CD14-positive monocyte (primary cell): ENCODE measurements at regions not wholly inside any gene's neighbourhood (a gene's known extent, or its start where the extent isn't known, plus 50 kb on each side); places are given as distances from the start of the nearest gene placed in this dataset.
A peak's percentile ranks its signal among the peaks of the same experiment; 100 is the strongest.

Experiments
- DNase-seq, 3 donors: peaks; one replicate each; pipeline ENCODE4 v3.0.0-alpha.2; 2011 to 2022
- H2AFZ ChIP-seq: 2 replicates; pipeline ENCODE4 v1.6.0; 2012; ENCODE audit warnings: mild to moderate bottlenecking, low read depth, low read length, inconsistent platforms; ENCODE audit not compliant: insufficient read depth, poor library complexity, severe bottlenecking
- H3K27ac ChIP-seq, 2 donors: 1 replicate in 1 of 2; 2 replicates in 1 of 2; pipeline ENCODE4 v1.5.1; 2012 to 2013; ENCODE audit warnings: low read length in 2 of 2, control low read depth in 1 of 2, inconsistent platforms in 1 of 2, low read depth in 1 of 2, mild to moderate bottlenecking in 1 of 2
- H3K27me3 ChIP-seq, 2 donors: one replicate each; pipeline versions ENCODE4 v1.6.0 to v1.6.1; 2011 to 2013; ENCODE audit warnings: low read length in 2 of 2; ENCODE audit not compliant: control insufficient read depth in 2 of 2, insufficient read depth in 2 of 2
- H3K36me3 ChIP-seq, 2 donors: replicated peaks in 1 of 2; 1 replicate in 1 of 2; 2 replicates in 1 of 2; pipeline versions ENCODE4 v1.5.1 to v1.6.1; 2012 to 2013; ENCODE audit warnings: low read length in 2 of 2, control low read depth in 1 of 2, inconsistent platforms in 1 of 2, mild to moderate bottlenecking in 1 of 2; ENCODE audit not compliant: insufficient read depth in 2 of 2, control insufficient read depth in 1 of 2
- H3K4me1 ChIP-seq, 2 donors: 1 replicate in 1 of 2; 2 replicates in 1 of 2; pipeline versions ENCODE4 v1.5.1 to v1.6.1; 2012 to 2013; ENCODE audit warnings: low read length in 2 of 2, control low read depth in 1 of 2, inconsistent platforms in 1 of 2, mild to moderate bottlenecking in 1 of 2, moderate library complexity in 1 of 2; ENCODE audit not compliant: insufficient read depth in 2 of 2, control insufficient read depth in 1 of 2
- H3K4me2 ChIP-seq: replicated peaks from 2 replicates; pipeline ENCODE3; 2012; ENCODE audit warnings: low read length, moderate library complexity, mild to moderate bottlenecking; ENCODE audit not compliant: poor library complexity, severe bottlenecking; ENCODE audit errors: extremely low read depth
- H3K4me3 ChIP-seq, 3 experiments: fragments of 200-600 bp in 1 of 3; sonication (generic) in 1 of 3; replicated peaks in 1 of 3; 1 replicate in 2 of 3; 2 replicates in 1 of 3; pipeline ENCODE4 v1.5.1; 2011 to 2013; ENCODE audit warnings: low read length in 3 of 3, mild to moderate bottlenecking in 3 of 3, control low read depth in 2 of 3, low read depth in 2 of 3, inconsistent platforms in 1 of 3, moderate library complexity in 1 of 3
- H3K79me2 ChIP-seq: 2 replicates; pipeline ENCODE4 v1.6.0; 2012; ENCODE audit warnings: mild to moderate bottlenecking, control low read depth, inconsistent platforms, low read length, moderate library complexity; ENCODE audit not compliant: insufficient read depth
- H3K9ac ChIP-seq: 2 replicates; pipeline ENCODE4 v1.6.0; 2017; ENCODE audit warnings: low read length, mild to moderate bottlenecking; ENCODE audit not compliant: insufficient read depth, poor library complexity, severe bottlenecking
- H3K9me3 ChIP-seq, 2 donors: replicated peaks in 1 of 2; 1 replicate in 1 of 2; 2 replicates in 1 of 2; pipeline versions ENCODE4 v1.5.1 to v1.6.1; 2012 to 2013; ENCODE audit warnings: low read length in 2 of 2, control low read depth in 1 of 2; ENCODE audit not compliant: control insufficient read depth in 1 of 2, insufficient read depth in 1 of 2
- H4K20me1 ChIP-seq: 2 replicates; pipeline ENCODE4 v1.6.0; 2012; ENCODE audit warnings: mild to moderate bottlenecking, low read length, control low read depth, moderate library complexity; ENCODE audit not compliant: insufficient read depth
- H3K27ac Mint-ChIP-seq, 7 donors: one replicate each; pipeline ENCODE4 v1.8.0; 2020; ENCODE audit warnings: mild to moderate bottlenecking in 7 of 7, mixed read lengths in 7 of 7, moderate library complexity in 6 of 7, inconsistent platforms in 2 of 7
- H3K27me3 Mint-ChIP-seq, 3 donors: one replicate each; pipeline ENCODE4 v1.8.0; 2021 to 2022; ENCODE audit warnings: low read depth in 3 of 3, mild to moderate bottlenecking in 3 of 3, mixed read lengths in 3 of 3, moderate library complexity in 3 of 3, inconsistent platforms in 1 of 3
- H3K36me3 Mint-ChIP-seq, 2 donors: one replicate each; pipeline ENCODE4 v1.8.0; 2020; ENCODE audit warnings: mixed read lengths in 2 of 2, inconsistent platforms in 1 of 2, mild to moderate bottlenecking in 1 of 2
- H3K4me1 Mint-ChIP-seq: one replicate; pipeline ENCODE4 v1.8.0; 2020; ENCODE audit warnings: mild to moderate bottlenecking, mixed read lengths
- H3K4me3 Mint-ChIP-seq, 2 donors: one replicate each; pipeline ENCODE4 v1.8.0; 2020; ENCODE audit warnings: mild to moderate bottlenecking in 2 of 2, mixed read lengths in 2 of 2, moderate library complexity in 1 of 2
- H3K9me3 Mint-ChIP-seq, 7 donors: one replicate each; pipeline ENCODE4 v1.8.0; 2020 to 2022; ENCODE audit warnings: mixed read lengths in 7 of 7, mild to moderate bottlenecking in 6 of 7, moderate library complexity in 6 of 7, inconsistent platforms in 2 of 7
- CTCF ChIP-seq: fragments of 200-600 bp; IDR thresholded peaks from one replicate; pipeline ENCODE4 v1.8.0; 2022; ENCODE audit warnings: antibody characterized with exemption, mild to moderate bottlenecking
- WGBS: methylation state at CpG from one replicate; pipeline ENCODE4 v1.1.5; 2013; ENCODE audit warnings: missing lambda C conversion rate; ENCODE audit not compliant: insufficient coverage; 5-methylcytosine and 5-hydroxymethylcytosine counted together
- intact Hi-C, 2 donors: fragments of 100-400 bp; cut with micrococcal nuclease; formaldehyde crosslinking; loops; one replicate each; pipeline versions ENCODE4 v1.15.0 to v1.15.1; 2023

GRCh38 chrX:109843963-109844751, 111.1 kb upstream of the ACSL4 start:
- no peak overlapping the region for H3K4me3 ChIP-seq
- intact Hi-C loops = loop anchor here in 1 of 2 donors (5.0 to 10.0 kb wide), 2 partner anchors 43 to 109 kb away; partner anchors contain the start of gene ACSL4
- no peaks in the 10 kb centered on the region for H4K20me1 ChIP-seq
- 100% methylated on average over 1 of the region's 1 CpG for WGBS
- Mint-ChIP-seq H3K9me3 (peaks cover 0 to 3% (median 0%) of the 10 kb centered on the region in 7 donors), H3K27ac (peak overlapping the region; percentile 46 to 75 (median 56)), H3K4me1 (peaks cover 52% of the 10 kb centered on the region), H3K36me3 (no peaks in the 10 kb centered on the region), H3K4me3 (no peak overlapping the region), H3K27me3 (peaks cover 0 to 19% (median 0%) of the 10 kb centered on the region in 3 donors)
- peak overlapping the region; percentile 29 to 38 for H3K27ac ChIP-seq
- H3K9ac ChIP-seq = no peak overlapping the region
- no peaks in the 10 kb centered on the region for H3K9me3 ChIP-seq
- no peak overlapping the region for H3K4me2 ChIP-seq
- H3K36me3 ChIP-seq = no peaks in the 10 kb centered on the region
- TF ChIP-seq CTCF = no peak
- peaks cover 0 to 5% of the 10 kb centered on the region in 2 donors for H3K27me3 ChIP-seq
- H2AFZ ChIP-seq = no peak overlapping the region
- peaks cover 67 to 75% of the 10 kb centered on the region in 2 donors for H3K4me1 ChIP-seq
- DNase-seq = peak; percentile 28 to 72 (median 50)
- H3K79me2 ChIP-seq = no peaks in the 10 kb centered on the region

- H3K4me1 ChIP-seq = peaks cover 60 to 68% of the 10 kb centered on the region in 2 donors
- H3K4me3 ChIP-seq = no peak overlapping the region
- no peak overlapping the region for H2AFZ ChIP-seq
- peak overlapping the region in 6 of 7 donors; percentile 46 to 75 (median 57) for H3K27ac Mint-ChIP-seq
- intact Hi-C loops = loop anchor here in 1 of 2 donors (5.0 to 10.0 kb wide), 2 partner anchors 42 to 110 kb away; partner anchors contain the start of gene ACSL4
- peaks cover 0 to 21% (median 0%) of the 10 kb centered on the region in 3 donors for H3K27me3 Mint-ChIP-seq
- peaks cover 0 to 3% (median 0%) of the 10 kb centered on the region in 7 donors for H3K9me3 Mint-ChIP-seq
- peaks cover 54% of the 10 kb centered on the region for H3K4me1 Mint-ChIP-seq
- H4K20me1 ChIP-seq = no peaks in the 10 kb centered on the region
- no peak for TF ChIP-seq CTCF
- no peaks in the 10 kb centered on the region for H3K9me3 ChIP-seq
- H3K9ac ChIP-seq = no peak overlapping the region
- H3K4me3 Mint-ChIP-seq = no peak overlapping the region
- no peaks in the 10 kb centered on the region for H3K36me3 Mint-ChIP-seq
- peaks cover 0 to 7% of the 10 kb centered on the region in 2 donors for H3K27me3 ChIP-seq
- H3K27ac ChIP-seq = peak overlapping the region in 1 of 2 donors; percentile 29
- peak in 1 of 3 donors; percentile 8 for DNase-seq
- WGBS = 80% methylated on average over 1 of the region's 4 CpGs
- no peak overlapping the region for H3K4me2 ChIP-seq
- H3K36me3 ChIP-seq = no peaks in the 10 kb centered on the region
- no peaks in the 10 kb centered on the region for H3K79me2 ChIP-seq
Observed at GRCh38 chrX:109844986-109845385, 111.9 kb upstream of the ACSL4 start.
